ENCODE measurements at regions not wholly inside any gene's neighbourhood (a gene's known extent, or its start where the extent isn't known, plus 50 kb on each side); places are given as distances from the start of the nearest gene placed in this dataset.
A peak's percentile ranks its signal among the peaks of the same experiment; 100 is the strongest.

DNA sequence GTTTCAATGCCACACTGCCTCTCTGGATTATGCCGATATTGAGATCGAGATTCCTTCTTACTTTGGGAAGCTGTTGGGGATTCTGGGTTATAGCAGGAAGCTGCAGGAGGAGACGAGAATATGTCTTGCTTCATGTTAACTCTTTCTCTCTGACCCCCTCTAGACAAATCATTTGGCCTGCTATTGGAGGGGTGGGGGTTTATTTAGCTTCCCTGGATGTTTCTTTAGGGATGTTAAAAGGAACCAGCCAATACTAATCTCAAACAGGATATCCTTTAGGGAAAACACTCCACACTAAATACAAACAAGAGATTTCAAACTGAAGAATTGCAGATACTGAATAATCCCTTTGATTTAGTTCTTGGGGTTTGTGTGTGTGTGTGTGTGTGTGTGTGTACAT is 102.6 kb downstream of the TMEM100 start:
- Histone ChIP-seq H3K4me3 (ENCODE audit: low read depth, low read length) (no peak overlapping the region), H3K9me3 (ENCODE audit: control insufficient read depth, insufficient read depth, low read length) (no peaks in the 10 kb centered on the region), H3K27ac (ENCODE audit: low read depth, low read length) (no peak overlapping the region), H3K27me3 (ENCODE audit: control insufficient read depth, insufficient read depth, low read length) (peaks cover 3% of the 10 kb centered on the region)
- ChIA-PET POLR2A (no interaction called here), CTCF (interaction anchor here (0.6 to 2.5 kb wide), 4 partner anchors 18 to 151 kb away, joined by 6 to 12 read pairs (median 8); no protein-coding TSS in a partner anchor)
- no peak for DNase-seq (ENCODE audit: low read depth, low spot score)
- TF ChIP-seq, protein P1, sequence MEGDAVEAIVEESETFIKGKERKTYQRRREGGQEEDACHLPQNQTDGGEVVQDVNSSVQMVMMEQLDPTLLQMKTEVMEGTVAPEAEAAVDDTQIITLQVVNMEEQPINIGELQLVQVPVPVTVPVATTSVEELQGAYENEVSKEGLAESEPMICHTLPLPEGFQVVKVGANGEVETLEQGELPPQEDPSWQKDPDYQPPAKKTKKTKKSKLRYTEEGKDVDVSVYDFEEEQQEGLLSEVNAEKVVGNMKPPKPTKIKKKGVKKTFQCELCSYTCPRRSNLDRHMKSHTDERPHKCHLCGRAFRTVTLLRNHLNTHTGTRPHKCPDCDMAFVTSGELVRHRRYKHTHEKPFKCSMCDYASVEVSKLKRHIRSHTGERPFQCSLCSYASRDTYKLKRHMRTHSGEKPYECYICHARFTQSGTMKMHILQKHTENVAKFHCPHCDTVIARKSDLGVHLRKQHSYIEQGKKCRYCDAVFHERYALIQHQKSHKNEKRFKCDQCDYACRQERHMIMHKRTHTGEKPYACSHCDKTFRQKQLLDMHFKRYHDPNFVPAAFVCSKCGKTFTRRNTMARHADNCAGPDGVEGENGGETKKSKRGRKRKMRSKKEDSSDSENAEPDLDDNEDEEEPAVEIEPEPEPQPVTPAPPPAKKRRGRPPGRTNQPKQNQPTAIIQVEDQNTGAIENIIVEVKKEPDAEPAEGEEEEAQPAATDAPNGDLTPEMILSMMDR (IDR thresholded peaks at IDR 0.05; ENCODE audit: low read depth, low read length) = no peak

DNA sequence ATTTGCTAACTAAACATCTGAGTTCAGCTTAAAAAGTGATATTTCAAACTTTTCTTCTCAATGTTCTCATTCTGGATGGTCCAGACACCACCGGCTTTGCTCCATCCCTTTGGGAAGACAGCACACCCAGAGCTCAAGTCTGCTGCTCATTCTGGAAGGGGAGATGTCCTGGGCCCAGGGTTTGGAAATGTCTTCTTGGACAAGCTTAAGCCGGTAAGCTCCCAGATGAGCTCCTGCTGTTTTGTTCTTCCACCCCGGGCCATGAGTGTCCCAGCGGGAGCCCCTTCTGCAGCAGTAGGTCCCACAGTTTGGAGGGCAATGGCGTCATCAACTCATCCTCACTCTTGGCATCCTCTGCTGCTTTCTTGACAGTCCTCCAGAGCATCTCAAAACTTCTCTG is 105.2 kb downstream of the TMEM100 start:
- CTCF ChIA-PET = interaction anchor here (1.5 to 3.3 kb wide), 3 partner anchors 16 to 91 kb away, joined by 4 to 16 read pairs (median 14); no protein-coding TSS in a partner anchor
- no peaks in the 10 kb centered on the region for H3K27me3 ChIP-seq (ENCODE audit: control insufficient read depth, insufficient read depth, low read length)
- TF ChIP-seq, protein P1 (IDR thresholded peaks at IDR 0.05; ENCODE audit: low read depth, low read length) = no peak
- H3K9me3 ChIP-seq (ENCODE audit: control insufficient read depth, insufficient read depth, low read length) = no peaks in the 10 kb centered on the region
- no peak overlapping the region for H3K27ac ChIP-seq (ENCODE audit: low read depth, low read length)
- POLR2A ChIA-PET = no interaction called here
- no peak for DNase-seq (ENCODE audit: low read depth, low spot score)
- H3K4me3 ChIP-seq (ENCODE audit: low read depth, low read length) = no peak overlapping the region

DNA sequence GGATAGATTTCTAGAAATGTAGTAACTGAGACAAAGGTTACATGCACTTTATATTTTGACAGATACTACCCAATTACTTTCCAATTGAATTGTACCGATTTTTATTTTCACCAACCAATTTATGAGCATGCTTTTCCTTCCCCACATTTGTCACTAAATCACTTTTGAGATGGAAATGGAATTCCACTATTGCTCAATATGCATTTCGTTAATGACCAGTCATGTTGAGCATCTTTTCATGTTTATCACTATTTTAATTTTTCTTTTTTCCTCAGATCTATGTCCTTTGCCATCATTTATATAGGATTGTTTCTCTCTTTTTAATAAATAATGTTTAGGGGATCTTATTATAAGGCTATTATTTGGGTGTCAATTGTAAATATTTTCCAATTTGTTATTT is 102.8 kb upstream of the SMIM36 start:
- ChIA-PET POLR2A (no interaction called here), CTCF (interaction anchor here (1.0 to 3.3 kb wide), 3 partner anchors 12 to 88 kb away, joined by 4 to 14 read pairs (median 5); no protein-coding TSS in a partner anchor)
- DNase-seq (ENCODE audit: low read depth, low spot score) = no peak
- H3K27me3 ChIP-seq (ENCODE audit: control insufficient read depth, insufficient read depth, low read length) = no peaks in the 10 kb centered on the region
- H3K4me3 ChIP-seq (ENCODE audit: low read depth, low read length) = no peak overlapping the region
- TF ChIP-seq, protein P1 (IDR thresholded peaks at IDR 0.05; ENCODE audit: low read depth, low read length) = no peak
- H3K9me3 ChIP-seq (ENCODE audit: control insufficient read depth, insufficient read depth, low read length) = no peaks in the 10 kb centered on the region
- H3K27ac ChIP-seq (ENCODE audit: low read depth, low read length) = no peak overlapping the region

DNA sequence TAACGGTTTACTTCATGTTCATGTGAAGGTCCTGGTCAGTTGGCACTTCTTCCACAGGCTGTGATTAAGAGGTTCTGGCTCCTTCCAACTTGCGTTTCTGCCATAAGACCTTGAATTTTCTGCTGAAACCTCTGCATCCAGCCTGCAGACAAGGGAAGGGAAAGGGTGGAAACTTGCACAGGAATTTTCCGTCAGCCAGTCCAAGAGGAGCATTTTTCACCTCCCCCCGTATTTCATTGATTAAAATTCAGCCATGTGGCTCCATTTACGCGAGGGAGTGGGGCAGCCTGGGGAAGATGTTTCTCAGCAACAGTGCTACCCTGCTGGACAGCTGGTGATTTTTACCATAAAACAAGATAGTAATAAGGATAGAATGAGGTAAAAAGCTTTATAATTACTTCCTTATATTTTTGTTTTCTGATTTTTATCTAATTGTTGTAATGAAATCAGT is 101.5 kb upstream of the SMIM36 start:
- no peak for DNase-seq (ENCODE audit: low read depth, low spot score)
- Histone ChIP-seq H3K27me3 (ENCODE audit: control insufficient read depth, insufficient read depth, low read length) (no peaks in the 10 kb centered on the region), H3K4me3 (ENCODE audit: low read depth, low read length) (no peak overlapping the region), H3K9me3 (ENCODE audit: control insufficient read depth, insufficient read depth, low read length) (no peaks in the 10 kb centered on the region), H3K27ac (ENCODE audit: low read depth, low read length) (no peak overlapping the region)
- CTCF ChIA-PET = interaction anchor here (0.8 to 6.1 kb wide), 6 partner anchors 11 to 157 kb away, joined by 3 to 49 read pairs (median 7); no protein-coding TSS in a partner anchor
- TF ChIP-seq, protein P1 (IDR thresholded peaks at IDR 0.05; ENCODE audit: low read depth, low read length) = no peak
- POLR2A ChIA-PET = no interaction called here

DNA sequence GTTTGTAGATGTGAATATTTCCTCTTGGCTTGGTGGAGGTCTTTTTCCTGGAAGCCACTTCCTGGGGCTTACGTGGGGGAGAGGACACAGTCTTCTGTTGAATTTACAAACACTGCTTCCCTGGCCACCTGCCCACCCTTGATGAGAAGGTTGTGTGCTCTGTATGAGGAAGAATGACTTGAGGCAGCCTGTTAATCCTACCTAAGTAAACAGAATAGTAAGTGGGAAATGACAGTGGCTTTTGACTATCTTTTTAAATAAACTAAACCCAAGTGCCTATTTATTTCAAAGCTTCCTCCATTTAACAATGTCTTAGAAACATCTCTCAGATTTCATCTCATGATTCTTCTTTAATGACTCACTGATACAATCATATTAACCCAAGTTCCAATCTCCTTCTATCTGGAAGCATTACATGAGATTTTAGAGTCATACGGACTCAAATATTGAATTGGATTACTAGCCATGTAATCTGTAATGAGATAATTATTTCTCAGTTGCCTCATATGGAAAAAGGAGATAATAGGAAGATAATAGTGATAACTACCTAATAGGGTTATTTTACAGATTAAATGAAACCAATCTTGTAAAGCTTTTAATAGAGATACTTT is 96.6 kb upstream of the SMIM36 start:
- no peaks in the 10 kb centered on the region for H3K27me3 ChIP-seq (ENCODE audit: control insufficient read depth, insufficient read depth, low read length)
- CTCF ChIA-PET = interaction anchor here (1.3 to 6.1 kb wide), 4 partner anchors 34 to 110 kb away, joined by 4 to 49 read pairs (median 9); no protein-coding TSS in a partner anchor
- no peak overlapping the region for H3K27ac ChIP-seq (ENCODE audit: low read depth, low read length)
- POLR2A ChIA-PET = no interaction called here
- H3K9me3 ChIP-seq (ENCODE audit: control insufficient read depth, insufficient read depth, low read length) = no peaks in the 10 kb centered on the region
- no peak overlapping the region for H3K4me3 ChIP-seq (ENCODE audit: low read depth, low read length)
- DNase-seq (ENCODE audit: low read depth, low spot score) = peak; percentile 57
- TF ChIP-seq, protein P1 (IDR thresholded peaks at IDR 0.05; ENCODE audit: low read depth, low read length) = no peak

Measured in AG04450 (cell line).